OCI-LY3 (cell line): ENCODE measurements at regions not wholly inside any gene's neighbourhood (a gene's known extent, or its start where the extent isn't known, plus 50 kb on each side); places are given as distances from the start of the nearest gene placed in this dataset.

Experiments used
- EZH2phosphoT487 ChIP-seq: fragments of 200-600 bp; shearing (Covaris generic); IDR thresholded peaks from 2 replicates; pipeline ENCODE4 v1.6.1; 2018; ENCODE audit warnings: antibody characterized with exemption, mixed run types, low read depth
- TF ChIP-seq, protein P1 (sequence below): fragments of 200-600, 300-600 bp; sonication (generic); IDR thresholded peaks from 2 replicates; pipeline ENCODE4 v1.5.1; 2014; ENCODE audit warnings: antibody characterized with exemption, low read length, low read depth

DNA sequence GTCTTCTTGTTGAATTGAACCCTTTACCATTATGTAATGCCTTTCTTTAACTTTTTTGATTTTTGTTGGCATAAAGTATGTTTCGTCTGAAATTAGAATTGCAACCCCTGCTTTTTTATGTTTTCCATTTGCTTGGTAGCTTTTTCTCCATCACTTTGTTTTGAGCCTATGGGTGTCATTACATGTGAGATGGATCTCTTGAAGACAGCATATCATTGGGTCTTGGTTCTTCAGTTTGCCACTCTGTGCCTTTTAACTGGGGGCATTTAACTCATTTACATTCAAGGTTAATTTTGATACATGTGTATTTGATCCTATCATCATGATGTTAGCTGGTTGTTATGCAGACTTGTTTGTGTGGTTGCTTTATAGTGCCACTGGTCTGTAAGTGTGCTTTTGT lies 489.4 kb upstream of the TNP1 start:
- TF ChIP-seq, protein P1, sequence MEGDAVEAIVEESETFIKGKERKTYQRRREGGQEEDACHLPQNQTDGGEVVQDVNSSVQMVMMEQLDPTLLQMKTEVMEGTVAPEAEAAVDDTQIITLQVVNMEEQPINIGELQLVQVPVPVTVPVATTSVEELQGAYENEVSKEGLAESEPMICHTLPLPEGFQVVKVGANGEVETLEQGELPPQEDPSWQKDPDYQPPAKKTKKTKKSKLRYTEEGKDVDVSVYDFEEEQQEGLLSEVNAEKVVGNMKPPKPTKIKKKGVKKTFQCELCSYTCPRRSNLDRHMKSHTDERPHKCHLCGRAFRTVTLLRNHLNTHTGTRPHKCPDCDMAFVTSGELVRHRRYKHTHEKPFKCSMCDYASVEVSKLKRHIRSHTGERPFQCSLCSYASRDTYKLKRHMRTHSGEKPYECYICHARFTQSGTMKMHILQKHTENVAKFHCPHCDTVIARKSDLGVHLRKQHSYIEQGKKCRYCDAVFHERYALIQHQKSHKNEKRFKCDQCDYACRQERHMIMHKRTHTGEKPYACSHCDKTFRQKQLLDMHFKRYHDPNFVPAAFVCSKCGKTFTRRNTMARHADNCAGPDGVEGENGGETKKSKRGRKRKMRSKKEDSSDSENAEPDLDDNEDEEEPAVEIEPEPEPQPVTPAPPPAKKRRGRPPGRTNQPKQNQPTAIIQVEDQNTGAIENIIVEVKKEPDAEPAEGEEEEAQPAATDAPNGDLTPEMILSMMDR = no peak
- TF ChIP-seq EZH2phosphoT487 = no peak
